ENCODE measurements at regions not wholly inside any gene's neighbourhood (a gene's known extent, or its start where the extent isn't known, plus 50 kb on each side); places are given as distances from the start of the nearest gene placed in this dataset.

DNA sequence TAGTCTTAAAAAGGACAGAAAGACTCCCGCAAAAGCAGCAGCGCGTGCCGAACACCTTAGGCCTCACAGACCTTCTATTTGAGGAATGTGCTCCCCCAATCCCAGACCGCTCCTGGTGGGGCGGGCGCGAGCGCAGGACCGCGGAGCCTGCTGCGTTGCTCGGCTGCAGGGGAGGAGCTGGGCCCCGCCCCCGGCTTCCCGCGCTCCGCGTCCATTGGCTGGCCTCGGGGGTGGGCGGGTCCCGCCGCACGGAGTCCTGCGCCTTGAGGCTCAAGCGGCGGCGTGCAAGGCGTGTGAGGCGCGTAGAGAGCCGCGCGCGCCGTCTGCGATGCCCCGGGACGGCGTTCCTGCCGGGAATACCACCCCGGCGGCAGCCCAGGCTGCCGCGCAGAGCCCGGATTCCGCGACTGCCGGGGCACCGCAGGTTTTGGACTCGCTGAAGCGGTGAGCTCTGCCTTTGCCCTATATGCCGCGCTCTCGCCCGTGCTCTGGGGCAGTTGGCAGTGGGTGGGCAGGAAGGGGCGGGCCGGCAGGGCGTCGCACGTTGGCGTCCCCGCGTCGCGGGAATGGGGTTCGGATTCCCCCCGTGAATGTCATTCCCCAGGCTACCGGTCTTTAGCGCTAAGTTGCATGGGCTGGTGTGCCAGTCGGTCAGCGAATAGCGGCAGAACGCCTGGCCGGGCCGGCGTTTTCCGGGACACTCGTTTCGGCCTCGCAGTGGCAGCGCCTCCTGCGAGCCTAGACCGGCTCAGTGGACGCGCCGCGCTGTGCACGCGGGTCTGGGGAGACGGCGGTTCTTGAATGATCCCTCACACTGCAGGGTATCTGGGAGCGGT lies 49.6 kb upstream of the PAIP2B start (continued):
- TF ChIP-seq, protein P1, sequence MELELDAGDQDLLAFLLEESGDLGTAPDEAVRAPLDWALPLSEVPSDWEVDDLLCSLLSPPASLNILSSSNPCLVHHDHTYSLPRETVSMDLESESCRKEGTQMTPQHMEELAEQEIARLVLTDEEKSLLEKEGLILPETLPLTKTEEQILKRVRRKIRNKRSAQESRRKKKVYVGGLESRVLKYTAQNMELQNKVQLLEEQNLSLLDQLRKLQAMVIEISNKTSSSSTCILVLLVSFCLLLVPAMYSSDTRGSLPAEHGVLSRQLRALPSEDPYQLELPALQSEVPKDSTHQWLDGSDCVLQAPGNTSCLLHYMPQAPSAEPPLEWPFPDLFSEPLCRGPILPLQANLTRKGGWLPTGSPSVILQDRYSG (CRISPR knock-in tag; IDR thresholded peaks at IDR 0.05), result peak; percentile 84; the same call in 1 of the 2 replicates
- TF ChIP-seq SALL1 (CRISPR knock-in tag; IDR thresholded peaks at IDR 0.05) (peak; percentile 82), ZNF260 (CRISPR knock-in tag; IDR thresholded peaks at IDR 0.05; ENCODE audit: borderline replicate concordance, low read depth) (no peak), ZNF451 (CRISPR knock-in tag; IDR thresholded peaks at IDR 0.05) (peak; percentile 73; the same call in 1 of the 2 replicates), MED8 (CRISPR knock-in tag; IDR thresholded peaks at IDR 0.05; ENCODE audit: insufficient replicate concordance) (no peak), ZNF225 (CRISPR knock-in tag; IDR thresholded peaks at IDR 0.05) (0 out of 2 replicates have a peak, but pooled peaks have one; percentile 41), ZNF496 (CRISPR knock-in tag; IDR thresholded peaks at IDR 0.05; ENCODE audit: insufficient replicate concordance) (no peak), ZNF780A (CRISPR knock-in tag; IDR thresholded peaks at IDR 0.05) (peak; percentile 80; the same call in 1 of the 2 replicates), DNMT1 (CRISPR knock-in tag; IDR thresholded peaks at IDR 0.05) (peak; percentile 83; the same call in 1 of the 2 replicates)
- TF ChIP-seq, protein P2, sequence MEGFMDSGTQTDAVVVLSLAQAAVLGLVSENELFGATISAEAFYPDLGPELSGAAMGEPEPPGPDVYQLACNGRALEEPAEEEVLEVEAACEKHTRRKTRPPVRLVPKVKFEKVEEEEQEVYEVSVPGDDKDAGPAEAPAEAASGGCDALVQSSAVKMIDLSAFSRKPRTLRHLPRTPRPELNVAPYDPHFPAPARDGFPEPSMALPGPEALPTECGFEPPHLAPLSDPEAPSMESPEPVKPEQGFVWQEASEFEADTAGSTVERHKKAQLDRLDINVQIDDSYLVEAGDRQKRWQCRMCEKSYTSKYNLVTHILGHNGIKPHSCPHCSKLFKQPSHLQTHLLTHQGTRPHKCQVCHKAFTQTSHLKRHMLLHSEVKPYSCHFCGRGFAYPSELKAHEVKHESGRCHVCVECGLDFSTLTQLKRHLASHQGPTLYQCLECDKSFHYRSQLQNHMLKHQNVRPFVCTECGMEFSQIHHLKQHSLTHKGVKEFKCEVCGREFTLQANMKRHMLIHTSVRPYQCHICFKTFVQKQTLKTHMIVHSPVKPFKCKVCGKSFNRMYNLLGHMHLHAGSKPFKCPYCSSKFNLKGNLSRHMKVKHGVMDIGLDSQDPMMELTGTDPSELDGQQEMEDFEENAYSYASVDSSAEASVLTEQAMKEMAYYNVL (CRISPR knock-in tag; IDR thresholded peaks at IDR 0.05; ENCODE audit: borderline replicate concordance), result no peak
- TF ChIP-seq, protein P3, sequence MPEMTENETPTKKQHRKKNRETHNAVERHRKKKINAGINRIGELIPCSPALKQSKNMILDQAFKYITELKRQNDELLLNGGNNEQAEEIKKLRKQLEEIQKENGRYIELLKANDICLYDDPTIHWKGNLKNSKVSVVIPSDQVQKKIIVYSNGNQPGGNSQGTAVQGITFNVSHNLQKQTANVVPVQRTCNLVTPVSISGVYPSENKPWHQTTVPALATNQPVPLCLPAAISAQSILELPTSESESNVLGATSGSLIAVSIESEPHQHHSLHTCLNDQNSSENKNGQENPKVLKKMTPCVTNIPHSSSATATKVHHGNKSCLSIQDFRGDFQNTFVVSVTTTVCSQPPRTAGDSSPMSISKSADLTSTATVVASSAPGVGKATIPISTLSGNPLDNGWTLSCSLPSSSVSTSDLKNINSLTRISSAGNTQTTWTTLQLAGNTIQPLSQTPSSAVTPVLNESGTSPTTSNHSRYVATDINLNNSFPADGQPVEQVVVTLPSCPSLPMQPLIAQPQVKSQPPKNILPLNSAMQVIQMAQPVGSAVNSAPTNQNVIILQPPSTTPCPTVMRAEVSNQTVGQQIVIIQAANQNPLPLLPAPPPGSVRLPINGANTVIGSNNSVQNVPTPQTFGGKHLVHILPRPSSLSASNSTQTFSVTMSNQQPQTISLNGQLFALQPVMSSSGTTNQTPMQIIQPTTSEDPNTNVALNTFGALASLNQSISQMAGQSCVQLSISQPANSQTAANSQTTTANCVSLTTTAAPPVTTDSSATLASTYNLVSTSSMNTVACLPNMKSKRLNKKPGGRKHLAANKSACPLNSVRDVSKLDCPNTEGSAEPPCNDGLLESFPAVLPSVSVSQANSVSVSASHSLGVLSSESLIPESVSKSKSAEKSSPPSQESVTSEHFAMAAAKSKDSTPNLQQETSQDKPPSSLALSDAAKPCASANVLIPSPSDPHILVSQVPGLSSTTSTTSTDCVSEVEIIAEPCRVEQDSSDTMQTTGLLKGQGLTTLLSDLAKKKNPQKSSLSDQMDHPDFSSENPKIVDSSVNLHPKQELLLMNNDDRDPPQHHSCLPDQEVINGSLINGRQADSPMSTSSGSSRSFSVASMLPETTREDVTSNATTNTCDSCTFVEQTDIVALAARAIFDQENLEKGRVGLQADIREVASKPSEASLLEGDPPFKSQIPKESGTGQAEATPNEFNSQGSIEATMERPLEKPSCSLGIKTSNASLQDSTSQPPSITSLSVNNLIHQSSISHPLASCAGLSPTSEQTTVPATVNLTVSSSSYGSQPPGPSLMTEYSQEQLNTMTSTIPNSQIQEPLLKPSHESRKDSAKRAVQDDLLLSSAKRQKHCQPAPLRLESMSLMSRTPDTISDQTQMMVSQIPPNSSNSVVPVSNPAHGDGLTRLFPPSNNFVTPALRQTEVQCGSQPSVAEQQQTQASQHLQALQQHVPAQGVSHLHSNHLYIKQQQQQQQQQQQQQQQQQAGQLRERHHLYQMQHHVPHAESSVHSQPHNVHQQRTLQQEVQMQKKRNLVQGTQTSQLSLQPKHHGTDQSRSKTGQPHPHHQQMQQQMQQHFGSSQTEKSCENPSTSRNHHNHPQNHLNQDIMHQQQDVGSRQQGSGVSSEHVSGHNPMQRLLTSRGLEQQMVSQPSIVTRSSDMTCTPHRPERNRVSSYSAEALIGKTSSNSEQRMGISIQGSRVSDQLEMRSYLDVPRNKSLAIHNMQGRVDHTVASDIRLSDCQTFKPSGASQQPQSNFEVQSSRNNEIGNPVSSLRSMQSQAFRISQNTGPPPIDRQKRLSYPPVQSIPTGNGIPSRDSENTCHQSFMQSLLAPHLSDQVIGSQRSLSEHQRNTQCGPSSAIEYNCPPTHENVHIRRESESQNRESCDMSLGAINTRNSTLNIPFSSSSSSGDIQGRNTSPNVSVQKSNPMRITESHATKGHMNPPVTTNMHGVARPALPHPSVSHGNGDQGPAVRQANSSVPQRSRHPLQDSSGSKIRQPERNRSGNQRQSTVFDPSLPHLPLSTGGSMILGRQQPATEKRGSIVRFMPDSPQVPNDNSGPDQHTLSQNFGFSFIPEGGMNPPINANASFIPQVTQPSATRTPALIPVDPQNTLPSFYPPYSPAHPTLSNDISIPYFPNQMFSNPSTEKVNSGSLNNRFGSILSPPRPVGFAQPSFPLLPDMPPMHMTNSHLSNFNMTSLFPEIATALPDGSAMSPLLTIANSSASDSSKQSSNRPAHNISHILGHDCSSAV (CRISPR knock-in tag; IDR thresholded peaks at IDR 0.05; ENCODE audit: borderline replicate concordance), result no peak
- TF ChIP-seq, protein P4, sequence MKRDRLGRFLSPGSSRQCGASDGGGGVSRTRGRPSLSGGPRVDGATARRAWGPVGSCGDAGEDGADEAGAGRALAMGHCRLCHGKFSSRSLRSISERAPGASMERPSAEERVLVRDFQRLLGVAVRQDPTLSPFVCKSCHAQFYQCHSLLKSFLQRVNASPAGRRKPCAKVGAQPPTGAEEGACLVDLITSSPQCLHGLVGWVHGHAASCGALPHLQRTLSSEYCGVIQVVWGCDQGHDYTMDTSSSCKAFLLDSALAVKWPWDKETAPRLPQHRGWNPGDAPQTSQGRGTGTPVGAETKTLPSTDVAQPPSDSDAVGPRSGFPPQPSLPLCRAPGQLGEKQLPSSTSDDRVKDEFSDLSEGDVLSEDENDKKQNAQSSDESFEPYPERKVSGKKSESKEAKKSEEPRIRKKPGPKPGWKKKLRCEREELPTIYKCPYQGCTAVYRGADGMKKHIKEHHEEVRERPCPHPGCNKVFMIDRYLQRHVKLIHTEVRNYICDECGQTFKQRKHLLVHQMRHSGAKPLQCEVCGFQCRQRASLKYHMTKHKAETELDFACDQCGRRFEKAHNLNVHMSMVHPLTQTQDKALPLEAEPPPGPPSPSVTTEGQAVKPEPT (CRISPR knock-in tag; IDR thresholded peaks at IDR 0.05; ENCODE audit: low read depth), result peak; percentile 85; the same call in 1 of the 2 replicates
- TF ChIP-seq, protein P5, sequence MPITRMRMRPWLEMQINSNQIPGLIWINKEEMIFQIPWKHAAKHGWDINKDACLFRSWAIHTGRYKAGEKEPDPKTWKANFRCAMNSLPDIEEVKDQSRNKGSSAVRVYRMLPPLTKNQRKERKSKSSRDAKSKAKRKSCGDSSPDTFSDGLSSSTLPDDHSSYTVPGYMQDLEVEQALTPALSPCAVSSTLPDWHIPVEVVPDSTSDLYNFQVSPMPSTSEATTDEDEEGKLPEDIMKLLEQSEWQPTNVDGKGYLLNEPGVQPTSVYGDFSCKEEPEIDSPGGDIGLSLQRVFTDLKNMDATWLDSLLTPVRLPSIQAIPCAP (CRISPR knock-in tag; IDR thresholded peaks at IDR 0.05; ENCODE audit: low read depth), result peak; percentile 74; the same call in 1 of the 2 replicates

Data from HepG2 (cell line).